ENCODE measurements at regions not wholly inside any gene's neighbourhood (a gene's known extent, or its start where the extent isn't known, plus 50 kb on each side); places are given as distances from the start of the nearest gene placed in this dataset.

- Histone ChIP-seq H3K9ac (ENCODE audit: low read length) (no peak overlapping the region), H3K4me2 (ENCODE audit: low read length) (no peak overlapping the region), H3K79me2 (ENCODE audit: low read length) (no peaks in the 10 kb centered on the region), H2AFZ (ENCODE audit: low read depth, low read length) (no peak overlapping the region), H3K4me1 (ENCODE audit: low read length) (no peaks in the 10 kb centered on the region), H3K9me3 (ENCODE audit: insufficient read depth, low read length) (no peaks in the 10 kb centered on the region), H3K27ac (ENCODE audit: low read length) (no peak overlapping the region), H3K36me3 (replicated peaks; ENCODE audit: low read depth, low read length) (no peaks in the 10 kb centered on the region), H4K20me1 (ENCODE audit: insufficient read depth, low read length) (no peaks in the 10 kb centered on the region), H3K27me3 (ENCODE audit: low read depth, low read length) (no peaks in the 10 kb centered on the region), H3K4me3 (ENCODE audit: low read length) (no peak overlapping the region)
- TF ChIP-seq EZH2phosphoT487 (IDR thresholded peaks at IDR 0.05; ENCODE audit: low read depth): no peak
- no peak for TF ChIP-seq CTCF (IDR thresholded peaks at IDR 0.05; ENCODE audit: low read depth, low read length)
Observed at GRCh38 chr2:238745997-238746396, 101.9 kb upstream of the TWIST2 start.

GRCh38 chr2:238747114-238747513 is 100.8 kb upstream of the TWIST2 start:
- TF ChIP-seq CTCF (IDR thresholded peaks at IDR 0.05; ENCODE audit: low read depth, low read length) (no peak), EZH2phosphoT487 (IDR thresholded peaks at IDR 0.05; ENCODE audit: low read depth) (no peak)
- Histone ChIP-seq H4K20me1 (ENCODE audit: insufficient read depth, low read length) (no peaks in the 10 kb centered on the region), H3K4me2 (ENCODE audit: low read length) (no peak overlapping the region), H3K4me3 (ENCODE audit: low read length) (no peak overlapping the region), H3K9me3 (ENCODE audit: insufficient read depth, low read length) (no peaks in the 10 kb centered on the region), H3K79me2 (ENCODE audit: low read length) (no peaks in the 10 kb centered on the region), H3K4me1 (ENCODE audit: low read length) (no peaks in the 10 kb centered on the region), H2AFZ (ENCODE audit: low read depth, low read length) (no peak overlapping the region), H3K9ac (ENCODE audit: low read length) (no peak overlapping the region), H3K27me3 (ENCODE audit: low read depth, low read length) (no peaks in the 10 kb centered on the region), H3K36me3 (replicated peaks; ENCODE audit: low read depth, low read length) (no peaks in the 10 kb centered on the region), H3K27ac (ENCODE audit: low read length) (no peak overlapping the region)

GRCh38 chr2:238747557-238747956 is 100.3 kb upstream of the TWIST2 start:
- no peaks in the 10 kb centered on the region for H3K79me2 ChIP-seq (ENCODE audit: low read length)
- TF ChIP-seq CTCF (IDR thresholded peaks at IDR 0.05; ENCODE audit: low read depth, low read length) (no peak), EZH2phosphoT487 (IDR thresholded peaks at IDR 0.05; ENCODE audit: low read depth) (no peak)

GRCh38 chr2:238750212-238750904 is 97.5 kb upstream of the TWIST2 start:
- Histone ChIP-seq H3K9ac (ENCODE audit: low read length) (no peak overlapping the region), H3K4me1 (ENCODE audit: low read length) (no peaks in the 10 kb centered on the region), H3K4me3 (ENCODE audit: low read length) (no peak overlapping the region), H3K27me3 (ENCODE audit: low read depth, low read length) (no peaks in the 10 kb centered on the region), H4K20me1 (ENCODE audit: insufficient read depth, low read length) (no peaks in the 10 kb centered on the region), H3K79me2 (ENCODE audit: low read length) (no peaks in the 10 kb centered on the region), H3K4me2 (ENCODE audit: low read length) (no peak overlapping the region), H3K27ac (ENCODE audit: low read length) (no peak overlapping the region), H3K36me3 (replicated peaks; ENCODE audit: low read depth, low read length) (no peaks in the 10 kb centered on the region), H3K9me3 (ENCODE audit: insufficient read depth, low read length) (no peaks in the 10 kb centered on the region), H2AFZ (ENCODE audit: low read depth, low read length) (no peak overlapping the region)
- TF ChIP-seq EZH2phosphoT487 (IDR thresholded peaks at IDR 0.05; ENCODE audit: low read depth): no peak
- TF ChIP-seq CTCF (IDR thresholded peaks at IDR 0.05; ENCODE audit: low read depth, low read length): no peak

More at GRCh38 chr2:238747557-238747956, 100.3 kb upstream of the TWIST2 start:
- no peak overlapping the region for H3K4me3 ChIP-seq (ENCODE audit: low read length)
- no peaks in the 10 kb centered on the region for H3K27me3 ChIP-seq (ENCODE audit: low read depth, low read length)
- no peaks in the 10 kb centered on the region for H3K9me3 ChIP-seq (ENCODE audit: insufficient read depth, low read length)
- H2AFZ ChIP-seq (ENCODE audit: low read depth, low read length): no peak overlapping the region
- no peak overlapping the region for H3K9ac ChIP-seq (ENCODE audit: low read length)
- no peaks in the 10 kb centered on the region for H3K4me1 ChIP-seq (ENCODE audit: low read length)
- no peak overlapping the region for H3K27ac ChIP-seq (ENCODE audit: low read length)
- H3K4me2 ChIP-seq (ENCODE audit: low read length): no peak overlapping the region
- no peaks in the 10 kb centered on the region for H3K36me3 ChIP-seq (replicated peaks; ENCODE audit: low read depth, low read length)
- H4K20me1 ChIP-seq (ENCODE audit: insufficient read depth, low read length): no peaks in the 10 kb centered on the region
